ENCODE measurements at regions not wholly inside any gene's neighbourhood (a gene's known extent, or its start where the extent isn't known, plus 50 kb on each side); places are given as distances from the start of the nearest gene placed in this dataset.

- no peak for ATAC-seq (ENCODE audit: insufficient read depth, low read depth)
- Histone ChIP-seq H3K4me1 (ENCODE audit: insufficient read depth, low read length) (no peaks in the 10 kb centered on the region), H2AFZ (ENCODE audit: low read depth, low read length) (no peak overlapping the region), H3K4me3 (ENCODE audit: low read depth in 1 of 2, low read length in 2 of 2) (no peak overlapping the region), H3K79me2 (ENCODE audit: insufficient read depth, low read length) (no peaks in the 10 kb centered on the region), H3K9me3 (ENCODE audit: insufficient read depth, low read length, severe bottlenecking) (no peaks in the 10 kb centered on the region), H3K27ac (ENCODE audit: low read length) (no peak overlapping the region), H3K36me3 (ENCODE audit: insufficient read depth, low read length) (no peaks in the 10 kb centered on the region), H3K9ac (ENCODE audit: low read depth, low read length) (no peak overlapping the region), H3K4me2 (ENCODE audit: insufficient read depth, low read length) (no peak overlapping the region), H3K27me3 (ENCODE audit: insufficient read depth, low read length, poor library complexity) (no peaks in the 10 kb centered on the region), H4K20me1 (ENCODE audit: insufficient read depth, low read length) (no peaks in the 10 kb centered on the region)
- no peak for DNase-seq
- TF ChIP-seq EZH2 (IDR thresholded peaks at IDR 0.05; ENCODE audit: borderline replicate concordance, low read depth, low read length, severe bottlenecking) (no peak), CTCF (IDR thresholded peaks at IDR 0.05; ENCODE audit: borderline replicate concordance, extremely low read depth, low read length, poor library complexity, severe bottlenecking) (no peak)
Observed at GRCh38 chr11:19382131-19382611, 141.4 kb upstream of the E2F8 start.

GRCh38 chr11:19380375-19380774 is 139.6 kb upstream of the E2F8 start:
- no peak overlapping the region for H3K27ac ChIP-seq (ENCODE audit: low read length)
- H3K4me1 ChIP-seq (ENCODE audit: insufficient read depth, low read length): no peaks in the 10 kb centered on the region
- DNase-seq: no peak
- no peak overlapping the region for H3K4me2 ChIP-seq (ENCODE audit: insufficient read depth, low read length)
- no peak overlapping the region for H2AFZ ChIP-seq (ENCODE audit: low read depth, low read length)
- H4K20me1 ChIP-seq (ENCODE audit: insufficient read depth, low read length): no peaks in the 10 kb centered on the region
- ATAC-seq (ENCODE audit: insufficient read depth, low read depth): no peak
- H3K27me3 ChIP-seq (ENCODE audit: insufficient read depth, low read length, poor library complexity): peaks cover 5% of the 10 kb centered on the region
- H3K36me3 ChIP-seq (ENCODE audit: insufficient read depth, low read length): no peaks in the 10 kb centered on the region
- no peaks in the 10 kb centered on the region for H3K79me2 ChIP-seq (ENCODE audit: insufficient read depth, low read length)
- no peak for TF ChIP-seq CTCF (IDR thresholded peaks at IDR 0.05; ENCODE audit: borderline replicate concordance, extremely low read depth, low read length, poor library complexity, severe bottlenecking)
- no peak for TF ChIP-seq EZH2 (IDR thresholded peaks at IDR 0.05; ENCODE audit: borderline replicate concordance, low read depth, low read length, severe bottlenecking)
- H3K9me3 ChIP-seq (ENCODE audit: insufficient read depth, low read length, severe bottlenecking): no peaks in the 10 kb centered on the region
- H3K4me3 ChIP-seq (ENCODE audit: low read depth in 1 of 2, low read length in 2 of 2): no peak overlapping the region
- no peak overlapping the region for H3K9ac ChIP-seq (ENCODE audit: low read depth, low read length)

- no peak overlapping the region for H3K27ac ChIP-seq (ENCODE audit: low read length)
- peaks cover 5% of the 10 kb centered on the region for H3K27me3 ChIP-seq (ENCODE audit: insufficient read depth, low read length, poor library complexity)
- H3K4me3 ChIP-seq (ENCODE audit: low read depth in 1 of 2, low read length in 2 of 2): no peak overlapping the region
- H3K4me1 ChIP-seq (ENCODE audit: insufficient read depth, low read length): no peaks in the 10 kb centered on the region
- H3K36me3 ChIP-seq (ENCODE audit: insufficient read depth, low read length): no peaks in the 10 kb centered on the region
- TF ChIP-seq CTCF (IDR thresholded peaks at IDR 0.05; ENCODE audit: borderline replicate concordance, extremely low read depth, low read length, poor library complexity, severe bottlenecking) (no peak), EZH2 (IDR thresholded peaks at IDR 0.05; ENCODE audit: borderline replicate concordance, low read depth, low read length, severe bottlenecking) (no peak)
- no peaks in the 10 kb centered on the region for H3K79me2 ChIP-seq (ENCODE audit: insufficient read depth, low read length)
- DNase-seq (no peak), ATAC-seq (ENCODE audit: insufficient read depth, low read depth) (no peak)
- no peak overlapping the region for H3K9ac ChIP-seq (ENCODE audit: low read depth, low read length)
- H3K9me3 ChIP-seq (ENCODE audit: insufficient read depth, low read length, severe bottlenecking): no peaks in the 10 kb centered on the region
- H2AFZ ChIP-seq (ENCODE audit: low read depth, low read length): no peak overlapping the region
- no peaks in the 10 kb centered on the region for H4K20me1 ChIP-seq (ENCODE audit: insufficient read depth, low read length)
- no peak overlapping the region for H3K4me2 ChIP-seq (ENCODE audit: insufficient read depth, low read length)
Observed at GRCh38 chr11:19379465-19379864, 138.7 kb upstream of the E2F8 start.

DNA sequence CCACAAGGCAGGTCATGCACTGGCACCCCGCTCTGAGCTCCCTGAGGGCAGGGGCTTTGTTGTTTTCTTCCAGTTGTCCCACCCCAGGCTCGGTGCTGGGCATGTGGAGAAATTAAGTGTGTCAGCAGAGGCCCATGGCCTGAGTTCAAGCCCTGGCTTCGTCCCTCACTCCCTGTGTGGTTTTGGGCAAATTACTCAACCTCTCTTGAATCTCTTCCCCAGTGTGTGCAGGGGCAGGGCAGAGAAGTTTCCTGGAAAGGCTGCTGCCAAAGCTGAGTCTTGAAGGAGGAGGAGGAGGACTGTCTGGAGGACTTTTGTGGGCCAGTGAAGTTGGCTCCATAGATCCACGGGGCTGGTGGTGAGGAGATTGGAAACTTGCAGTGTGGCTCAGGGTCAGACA is 138.1 kb upstream of the E2F8 start:
- no peaks in the 10 kb centered on the region for H4K20me1 ChIP-seq (ENCODE audit: insufficient read depth, low read length)
- ATAC-seq (ENCODE audit: insufficient read depth, low read depth): no peak
- no peak overlapping the region for H3K4me2 ChIP-seq (ENCODE audit: insufficient read depth, low read length)
- no peak overlapping the region for H3K27ac ChIP-seq (ENCODE audit: low read length)
- peaks cover 10% of the 10 kb centered on the region for H3K27me3 ChIP-seq (ENCODE audit: insufficient read depth, low read length, poor library complexity)
- no peaks in the 10 kb centered on the region for H3K4me1 ChIP-seq (ENCODE audit: insufficient read depth, low read length)
- H2AFZ ChIP-seq (ENCODE audit: low read depth, low read length): no peak overlapping the region
- H3K4me3 ChIP-seq (ENCODE audit: low read depth in 1 of 2, low read length in 2 of 2): no peak overlapping the region
- TF ChIP-seq CTCF (IDR thresholded peaks at IDR 0.05; ENCODE audit: borderline replicate concordance, extremely low read depth, low read length, poor library complexity, severe bottlenecking) (no peak), EZH2 (IDR thresholded peaks at IDR 0.05; ENCODE audit: borderline replicate concordance, low read depth, low read length, severe bottlenecking) (no peak)
- H3K9me3 ChIP-seq (ENCODE audit: insufficient read depth, low read length, severe bottlenecking): no peaks in the 10 kb centered on the region
- no peaks in the 10 kb centered on the region for H3K79me2 ChIP-seq (ENCODE audit: insufficient read depth, low read length)
- no peak for DNase-seq
- no peaks in the 10 kb centered on the region for H3K36me3 ChIP-seq (ENCODE audit: insufficient read depth, low read length)
- H3K9ac ChIP-seq (ENCODE audit: low read depth, low read length): no peak overlapping the region
